Left colon (tissue), 2 donors: ENCODE measurements at regions not wholly inside any gene's neighbourhood (a gene's known extent, or its start where the extent isn't known, plus 50 kb on each side); places are given as distances from the start of the nearest gene placed in this dataset.
A peak's percentile ranks its signal among the peaks of the same experiment; 100 is the strongest.

ENCODE experiments used
- ATAC-seq: fragments of 200-7000 bp; cut with Tn5 transposase; one replicate; pipeline ENCODE4 v1.9.1; 2020; ENCODE audit warnings: mild to moderate bottlenecking, moderate library complexity
- DNase-seq, 2 donors: peaks; one replicate each; pipeline ENCODE4 v3.0.0-alpha.2; 2020
- intact Hi-C, 2 donors: fragments of 100-400 bp; cut with DNase I in 1 of 2; cut with micrococcal nuclease in 1 of 2; formaldehyde crosslinking; loops; one replicate each; pipeline versions ENCODE4 v1.11.2 to v1.14.0; 2022; cut with DNase I, micrococcal nuclease
- donor health status: DM: no; HTN: no; CAD: no.
- donor health status: DM: yes; HTN: yes; CAD: no.

- DNase-seq = no peak
- ATAC-seq = no peak
- intact Hi-C loops = no loop called here
These were observed 280.7 kb upstream of the KLHL4 start for GRCh38 chrX:87236830-87237440.

GRCh38 chrX:87265518-87265917 lies 252.1 kb upstream of the KLHL4 start:
- intact Hi-C loops = no loop called here
- ATAC-seq (no peak), DNase-seq (no peak)

GRCh38 chrX:87272491-87272890 lies 245.1 kb upstream of the KLHL4 start:
- DNase-seq (no peak), ATAC-seq (no peak)
- intact Hi-C loops = no loop called here

GRCh38 chrX:87299563-87300160 lies 217.9 kb upstream of the KLHL4 start:
- DNase-seq = no peak
- ATAC-seq = no peak
- intact Hi-C loops = no loop called here

- intact Hi-C loops = no loop called here
- ATAC-seq = no peak
- DNase-seq = no peak
These were observed 206.8 kb upstream of the KLHL4 start for GRCh38 chrX:87310780-87311179.

GRCh38 chrX:87327267-87327666 lies 190.3 kb upstream of the KLHL4 start:
- ATAC-seq = no peak
- DNase-seq = no peak
- intact Hi-C loops = no loop called here

GRCh38 chrX:87337267-87337666 lies 180.3 kb upstream of the KLHL4 start:
- ATAC-seq = no peak
- DNase-seq = no peak
- intact Hi-C loops = loop anchor here in 1 of 2 donors (10.0 kb wide), 1 partner anchor 328 kb away; no protein-coding TSS in a partner anchor

GRCh38 chrX:87338510-87338909 lies 179.1 kb upstream of the KLHL4 start:
- DNase-seq (no peak), ATAC-seq (no peak)
- intact Hi-C loops = loop anchor here in 1 of 2 donors (10.0 kb wide), 1 partner anchor 326 kb away; no protein-coding TSS in a partner anchor

GRCh38 chrX:87370865-87371264 lies 146.7 kb upstream of the KLHL4 start:
- DNase-seq = no peak
- ATAC-seq = no peak
- intact Hi-C loops = no loop called here

GRCh38 chrX:87374324-87374723 lies 143.3 kb upstream of the KLHL4 start:
- intact Hi-C loops = no loop called here
- ATAC-seq (no peak), DNase-seq (no peak)

- DNase-seq = no peak
- no peak for ATAC-seq
- intact Hi-C loops = no loop called here
These were observed 140.7 kb upstream of the KLHL4 start for GRCh38 chrX:87376896-87377295.

GRCh38 chrX:87388381-87388780 lies 129.2 kb upstream of the KLHL4 start:
- intact Hi-C loops = no loop called here
- ATAC-seq = no peak
- no peak for DNase-seq

- DNase-seq (no peak), ATAC-seq (no peak)
- intact Hi-C loops = no loop called here
These were observed 125.9 kb upstream of the KLHL4 start for GRCh38 chrX:87391742-87392141.

GRCh38 chrX:87392369-87392768 lies 125.2 kb upstream of the KLHL4 start:
- intact Hi-C loops = no loop called here
- no peak for ATAC-seq
- no peak for DNase-seq

GRCh38 chrX:87397103-87397886 lies 120.3 kb upstream of the KLHL4 start:
- intact Hi-C loops = no loop called here
- DNase-seq (no peak), ATAC-seq (no peak)

- DNase-seq (no peak), ATAC-seq (no peak)
- intact Hi-C loops = no loop called here
These were observed 115.3 kb upstream of the KLHL4 start for GRCh38 chrX:87402256-87402655.

- intact Hi-C loops = no loop called here
- no peak for DNase-seq
- ATAC-seq = no peak
These were observed 114.1 kb upstream of the KLHL4 start for GRCh38 chrX:87403551-87403950.

- DNase-seq (peak in 1 of 2 donors; percentile 6), ATAC-seq (no peak)
- intact Hi-C loops = no loop called here
These were observed 108.3 kb upstream of the KLHL4 start for GRCh38 chrX:87409113-87409841.

- no peak for ATAC-seq
- intact Hi-C loops = no loop called here
- no peak for DNase-seq
These were observed 92.0 kb upstream of the KLHL4 start for GRCh38 chrX:87425618-87426017.

GRCh38 chrX:87434618-87435017 lies 83.0 kb upstream of the KLHL4 start:
- DNase-seq = no peak
- intact Hi-C loops = no loop called here
- no peak for ATAC-seq
